ENCODE measurements at regions not wholly inside any gene's neighbourhood (a gene's known extent, or its start where the extent isn't known, plus 50 kb on each side); places are given as distances from the start of the nearest gene placed in this dataset.
"Not testable (repeated sequence)": the region's sequence is repeated elsewhere in the genome, so short reads cannot be mapped to it uniquely, and the experiment has no call there.

DNA sequence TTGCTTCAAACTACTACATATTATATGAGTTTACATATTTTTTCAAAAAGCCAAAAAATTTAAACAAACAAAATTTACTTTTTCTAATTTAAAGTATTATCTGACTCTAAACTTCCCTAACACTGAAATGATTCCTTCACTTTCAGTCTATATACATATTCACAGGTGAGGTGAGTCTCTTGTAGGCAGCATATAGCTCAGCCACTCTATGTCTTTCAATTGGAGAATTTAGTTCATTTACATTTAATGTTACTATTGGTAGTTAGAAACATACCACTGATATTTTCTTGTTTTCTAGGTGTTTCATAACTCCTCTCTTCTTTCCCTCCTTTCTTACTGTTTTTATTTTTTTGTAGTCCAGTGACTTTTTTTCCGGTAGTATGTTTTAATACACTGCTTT, 387.1 kb downstream of the MRPL39 start:
- no peak for DNase-seq

DNA sequence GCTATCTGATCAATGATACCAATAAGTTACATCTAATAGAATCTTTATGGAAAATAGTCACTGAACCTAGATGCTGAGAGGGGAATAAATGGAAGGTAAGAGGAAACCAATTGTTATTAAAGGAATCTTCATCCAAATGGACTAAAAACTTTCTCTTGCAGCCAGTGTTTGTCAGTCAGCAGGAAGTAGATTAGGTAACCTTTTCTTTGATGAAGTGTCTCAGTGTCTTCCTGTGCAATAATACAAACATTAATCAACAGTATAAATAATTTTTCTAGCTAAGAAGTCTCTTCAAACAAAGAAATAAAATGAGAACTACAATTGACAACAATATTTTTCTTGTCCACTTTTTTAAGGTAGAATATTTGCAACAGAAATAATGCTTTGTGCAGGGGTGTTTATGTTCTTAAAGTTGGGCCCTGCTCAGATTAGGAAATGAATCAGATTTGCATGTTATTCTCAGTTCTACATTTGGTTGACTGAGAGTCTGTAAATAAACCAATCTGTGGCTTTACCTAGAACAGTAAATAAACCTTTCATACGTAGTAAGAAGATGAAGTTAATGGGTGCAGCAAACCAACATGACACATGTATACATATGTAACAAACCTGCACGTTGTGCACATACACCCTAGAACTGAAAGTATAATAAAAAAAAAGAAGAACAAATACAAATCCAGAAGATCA, 391.4 kb downstream of the MRPL39 start:
- no peak for DNase-seq

DNA sequence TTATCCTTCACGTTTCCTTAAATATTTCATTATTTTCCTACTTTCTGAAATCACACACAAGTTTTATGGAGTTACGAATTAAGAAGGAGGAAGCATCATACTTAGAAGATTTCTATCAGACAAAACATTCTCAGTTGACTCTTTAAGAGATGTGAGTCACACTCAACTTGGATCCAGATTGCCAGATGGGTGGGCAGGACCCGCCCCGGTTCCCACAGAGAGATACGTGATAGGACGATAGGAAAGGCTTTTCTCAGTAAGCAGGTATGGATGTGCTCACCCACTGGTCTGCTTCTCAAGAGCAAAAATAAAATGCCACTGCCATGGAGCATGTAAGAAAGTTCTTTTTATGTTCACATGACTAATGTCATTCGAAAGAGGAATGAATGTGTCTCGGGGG, 392.6 kb downstream of the MRPL39 start:
- DNase-seq: no peak

DNA sequence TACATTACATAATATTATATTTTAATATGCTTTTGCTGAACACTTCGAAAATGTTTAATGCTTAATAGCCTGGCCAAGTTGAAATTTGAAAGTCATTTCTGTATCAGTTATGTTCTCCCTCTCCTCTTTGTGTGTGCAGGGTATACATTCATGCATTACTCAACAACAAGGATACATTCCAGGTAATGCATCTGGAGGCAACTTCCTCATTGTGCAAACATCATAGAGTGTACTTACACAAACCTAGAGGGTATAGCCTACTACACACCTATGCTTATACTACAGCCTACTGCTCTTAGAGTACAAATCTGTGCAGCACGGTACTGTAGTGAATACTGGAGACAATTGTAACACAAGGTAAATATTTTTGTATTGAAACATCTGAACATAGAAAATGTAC, 407.3 kb downstream of the MRPL39 start:
- no peak for DNase-seq

DNA sequence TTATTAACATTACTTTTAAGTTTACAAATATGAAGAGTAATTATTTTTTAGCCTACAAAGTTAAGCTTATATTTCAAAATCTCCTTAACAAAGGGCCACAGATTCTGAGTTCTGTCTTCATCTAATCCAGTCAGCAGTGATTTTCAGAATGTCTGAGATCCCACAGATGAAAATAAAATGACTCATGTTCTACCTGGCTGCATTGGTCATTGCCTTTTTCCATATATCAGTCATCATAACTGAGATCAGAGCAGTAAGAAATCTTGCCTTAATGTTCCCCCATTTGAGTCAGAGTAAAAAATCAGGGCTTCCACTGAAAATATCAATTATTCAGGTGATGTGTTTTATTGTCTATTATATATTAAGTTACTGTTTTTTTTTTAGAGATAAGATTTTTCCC, 416.1 kb downstream of the MRPL39 start:
- DNase-seq: no peak

DNA sequence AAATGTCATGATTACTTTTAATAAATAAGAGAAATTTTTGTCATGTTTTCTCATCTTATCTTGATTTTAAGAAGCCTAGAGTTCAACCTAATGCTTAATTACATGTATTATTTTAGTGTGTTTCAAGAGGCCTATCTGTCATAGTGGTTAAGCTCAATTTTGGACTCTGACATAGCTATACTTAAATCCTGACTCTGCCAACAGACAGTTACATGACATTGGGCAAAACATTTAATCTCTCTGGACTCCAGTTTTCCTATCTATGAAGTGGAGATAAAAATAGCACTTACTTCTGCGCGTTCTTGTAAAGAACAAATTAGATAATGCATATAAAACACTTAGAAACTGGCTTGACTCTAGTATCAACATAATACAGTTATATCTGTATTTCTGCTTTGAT, 417.8 kb downstream of the MRPL39 start:
- no peak for DNase-seq

DNA sequence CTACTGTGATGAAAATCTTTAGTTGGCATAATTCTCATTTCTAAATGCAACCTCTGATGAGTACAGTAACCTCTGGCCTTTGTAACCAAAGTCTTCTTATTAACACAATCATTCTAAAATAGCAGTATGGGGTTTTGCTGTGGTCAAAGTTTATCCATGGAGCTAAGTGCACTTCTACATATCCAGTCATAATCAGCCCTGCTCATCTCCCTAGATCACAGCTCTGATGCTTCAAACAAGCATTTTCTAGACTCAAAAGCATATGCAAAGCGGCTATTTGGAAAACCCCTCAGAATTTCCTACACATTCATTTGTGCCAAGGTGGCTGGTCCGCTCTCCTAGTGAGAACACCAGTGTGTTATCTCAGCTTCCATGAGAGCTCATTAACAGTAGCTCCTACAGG, 418.6 kb downstream of the MRPL39 start:
- DNase-seq: no peak

DNA sequence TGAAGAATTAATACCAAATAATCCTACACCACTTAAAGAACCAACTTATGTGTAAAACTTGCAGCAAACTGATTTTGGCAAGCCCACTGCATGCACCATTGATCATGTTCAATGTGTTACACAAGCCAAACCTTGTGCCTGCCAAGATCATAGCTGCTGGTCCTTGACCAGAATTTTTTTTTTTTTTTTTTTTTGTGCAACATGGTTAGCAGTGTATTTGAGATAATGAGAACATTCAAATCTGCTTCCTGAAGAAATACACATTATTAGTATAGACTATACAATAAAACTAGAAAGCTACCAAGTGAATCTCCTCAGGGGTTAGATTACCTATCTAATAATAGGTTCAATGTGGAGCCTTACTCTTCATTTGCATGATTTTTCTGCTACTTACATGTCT, 421.0 kb downstream of the MRPL39 start:
- DNase-seq: no peak

DNA sequence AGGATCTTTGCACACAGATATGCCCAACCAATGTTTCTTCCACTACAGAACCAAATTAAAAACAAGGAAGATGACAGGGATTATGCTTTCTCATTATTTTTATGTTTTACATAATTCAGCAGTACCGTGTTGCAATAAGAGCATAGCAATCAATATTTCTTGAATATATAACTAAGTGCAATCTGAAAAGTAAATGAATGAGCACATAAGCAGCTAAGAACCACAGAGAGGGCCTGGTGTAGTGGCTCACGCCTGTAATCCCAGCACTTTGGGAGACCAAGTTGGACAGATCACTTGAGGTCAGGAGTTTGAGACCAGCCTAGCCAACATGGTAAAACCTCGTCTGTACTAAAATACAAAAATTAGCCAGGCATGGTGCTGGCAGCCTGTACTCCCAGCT, 423.7 kb downstream of the MRPL39 start:
- no peak for DNase-seq

DNA sequence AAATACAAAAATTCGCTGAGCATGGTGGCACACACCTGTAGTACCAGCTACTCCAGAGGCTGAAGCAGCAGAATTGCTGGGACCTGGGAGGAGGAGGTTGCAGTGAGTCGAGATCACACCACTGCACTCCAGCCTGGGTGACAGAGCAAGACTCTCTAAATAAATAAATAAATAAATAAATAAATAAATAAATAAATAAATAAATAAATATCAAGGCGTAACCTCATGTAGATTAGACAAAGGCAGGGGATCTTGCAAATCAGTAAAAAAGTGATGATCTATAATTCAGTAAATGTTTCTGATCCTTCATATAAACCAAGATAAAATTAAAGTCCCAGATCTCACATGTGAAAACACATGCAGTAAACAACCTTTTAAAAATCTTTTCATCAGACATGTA, 425.6 kb downstream of the MRPL39 start:
- not testable (repeated sequence) for DNase-seq

DNA sequence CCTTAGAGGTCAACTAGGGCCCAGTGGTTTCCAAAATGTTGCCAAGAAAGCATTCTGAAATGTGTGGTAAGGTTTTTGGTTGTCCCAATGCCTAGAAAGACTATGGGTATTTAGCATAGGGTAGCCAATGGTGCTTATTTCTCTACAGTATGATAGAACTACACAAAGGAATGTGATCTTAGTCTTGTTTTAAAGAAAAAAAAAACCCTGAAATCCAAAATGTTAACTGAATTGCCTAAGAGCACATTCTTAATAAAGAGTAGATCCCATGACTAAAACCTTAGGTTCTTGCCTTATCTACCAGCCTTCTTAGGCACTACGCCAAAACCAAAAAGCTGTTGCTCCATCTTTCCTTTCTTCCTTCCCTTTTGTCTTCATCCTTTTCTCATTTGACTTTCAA, 428.2 kb downstream of the MRPL39 start:
- no peak for DNase-seq

DNA sequence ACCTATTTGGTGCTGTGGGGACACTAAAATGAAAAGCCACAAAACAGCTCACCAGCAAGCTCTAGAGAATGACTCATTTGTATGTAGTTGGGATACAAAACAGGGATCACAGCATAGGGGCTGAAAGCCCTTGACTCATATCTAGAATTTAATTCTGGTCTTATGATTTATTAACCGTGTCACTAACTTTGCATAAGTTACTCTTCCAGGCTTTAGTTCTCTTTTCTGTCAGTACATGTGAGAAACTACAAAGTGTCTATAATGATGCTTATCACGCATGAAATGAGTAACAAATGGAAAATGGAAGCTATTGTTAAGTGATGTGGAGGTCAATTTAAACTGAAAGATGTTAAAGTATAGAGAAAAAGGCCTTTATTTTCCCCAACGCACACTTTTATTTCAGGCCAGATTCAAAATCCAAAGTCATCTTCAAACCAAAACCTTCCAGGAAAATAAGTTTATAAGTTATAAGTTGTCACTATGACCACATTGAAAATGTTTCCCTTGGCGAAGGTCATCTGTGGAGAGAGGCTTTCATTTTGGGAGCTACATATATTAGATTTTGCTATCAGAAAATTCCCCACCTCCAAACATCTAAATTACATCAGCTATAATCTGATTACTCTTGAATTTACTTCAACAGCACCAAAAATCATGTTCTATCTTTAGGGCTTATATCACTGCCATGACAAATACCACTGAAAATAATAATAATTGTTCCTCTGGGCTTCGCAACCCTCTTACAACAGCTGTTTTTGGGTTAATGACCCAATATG, 430.5 kb downstream of the MRPL39 start:
- DNase-seq: no peak

DNA sequence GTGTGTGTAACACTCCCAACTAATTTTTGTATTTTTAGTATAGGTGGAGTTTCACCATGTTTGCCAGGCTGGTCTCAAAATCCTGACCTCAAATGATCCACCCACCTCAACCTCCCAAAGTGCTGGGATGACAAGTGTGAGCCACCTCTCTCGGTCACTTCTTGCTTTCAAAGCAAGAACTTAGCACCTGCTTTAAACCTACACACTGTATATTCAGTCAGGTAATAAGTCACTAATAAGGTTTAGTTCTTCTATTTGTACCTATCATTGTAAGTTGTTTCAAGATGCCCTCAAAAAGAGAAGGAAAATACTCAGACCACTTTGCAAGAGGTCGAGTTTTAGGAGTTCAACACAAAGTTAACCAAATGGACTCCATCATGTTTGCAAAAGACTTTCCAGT, 431.3 kb downstream of the MRPL39 start:
- DNase-seq: no peak

DNA sequence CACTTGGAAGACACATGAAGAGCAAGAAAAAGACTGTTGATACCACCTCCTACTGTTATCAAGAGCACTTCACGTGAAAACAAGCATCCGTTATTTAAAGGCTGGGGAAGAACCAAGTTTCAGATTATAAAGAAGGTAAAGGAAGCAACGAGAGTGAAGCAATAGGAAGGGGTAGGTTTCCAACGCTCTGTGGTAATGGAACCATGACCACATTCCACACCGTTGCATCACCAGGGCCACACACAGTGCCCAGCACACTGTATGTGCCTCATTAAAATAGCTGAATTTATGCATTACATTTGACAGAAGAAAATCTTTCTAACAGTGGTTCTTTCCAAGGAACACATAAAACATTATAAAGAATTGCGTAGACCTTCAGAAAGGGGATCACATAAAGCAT, 435.8 kb downstream of the MRPL39 start:
- no peak for DNase-seq

DNA sequence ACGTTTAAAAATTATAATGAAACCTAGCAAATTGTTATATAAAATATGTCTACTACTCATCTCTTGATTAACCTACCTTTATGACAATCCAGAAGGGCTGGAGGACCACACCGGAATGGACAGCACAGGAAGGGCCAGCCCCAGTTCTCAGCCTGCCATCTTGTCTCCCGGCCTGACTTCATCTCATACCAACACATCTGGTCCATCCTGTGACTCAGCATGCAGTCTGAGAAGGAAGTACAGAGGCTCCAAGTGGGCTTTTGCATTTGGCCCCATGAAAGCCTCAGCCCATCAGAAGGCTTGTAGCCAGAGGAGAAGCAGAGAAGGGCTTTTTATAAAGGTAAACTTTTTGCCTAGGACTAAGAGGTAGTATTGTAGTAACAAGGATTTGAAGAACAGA, 436.6 kb downstream of the MRPL39 start:
- DNase-seq: no peak

DNA sequence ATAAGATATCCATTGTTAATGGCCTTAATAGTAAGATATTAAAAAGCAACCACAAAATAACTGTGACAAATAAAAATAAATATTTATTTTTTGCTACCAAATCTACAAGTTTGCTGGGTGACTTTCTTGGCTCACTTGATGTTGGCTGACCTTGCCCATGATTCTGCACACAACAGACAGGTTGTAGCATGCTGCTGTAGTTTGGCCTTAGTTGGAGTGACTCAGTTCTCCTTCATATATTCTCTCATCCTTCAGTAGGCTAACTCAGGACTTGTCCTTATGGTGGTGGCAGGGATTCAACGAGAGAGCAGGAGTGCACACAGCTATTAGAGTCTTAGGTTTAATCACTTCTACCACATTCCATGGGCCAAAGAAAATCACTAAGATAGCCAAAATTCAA, 437.9 kb downstream of the MRPL39 start:
- DNase-seq: no peak

DNA sequence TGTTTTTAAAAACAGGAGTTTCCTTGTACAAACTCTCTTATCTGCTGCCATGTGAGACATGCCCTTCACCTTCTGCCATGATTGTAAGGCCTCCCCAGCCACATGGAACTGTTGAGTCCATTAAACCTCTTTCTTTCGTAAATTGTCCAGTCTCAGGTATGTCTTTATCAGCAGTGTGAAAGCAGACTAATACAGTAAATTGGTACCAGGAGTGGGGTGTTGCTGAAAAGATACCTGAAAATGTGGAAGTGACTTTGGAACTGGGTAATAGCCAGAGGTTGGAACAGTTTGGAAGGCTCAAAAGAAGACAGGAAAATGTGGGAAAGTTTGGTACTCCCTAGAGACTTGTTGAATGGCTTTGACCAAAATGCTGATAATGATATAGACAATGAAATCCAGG, 440.4 kb downstream of the MRPL39 start:
- DNase-seq: not testable (repeated sequence)

DNA sequence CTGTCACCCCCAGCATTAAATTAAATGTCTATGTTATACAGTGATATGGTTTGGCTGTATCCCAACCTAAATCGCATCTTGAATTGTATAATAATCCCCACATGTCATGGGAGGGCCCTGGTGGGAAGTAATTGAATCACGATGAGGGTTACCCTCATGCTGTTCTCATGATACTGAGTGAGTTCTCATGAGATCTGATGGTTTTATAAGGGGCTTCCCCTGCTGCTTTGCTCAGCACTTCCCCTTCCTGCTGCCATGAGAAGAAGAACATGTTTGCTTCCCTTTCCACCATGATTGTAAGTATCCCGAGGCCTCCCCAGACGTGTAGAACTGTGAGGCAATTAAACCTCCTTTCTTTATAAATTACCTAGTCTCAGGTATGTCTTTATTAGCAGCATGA, 445.7 kb downstream of the MRPL39 start:
- no peak for DNase-seq

DNA sequence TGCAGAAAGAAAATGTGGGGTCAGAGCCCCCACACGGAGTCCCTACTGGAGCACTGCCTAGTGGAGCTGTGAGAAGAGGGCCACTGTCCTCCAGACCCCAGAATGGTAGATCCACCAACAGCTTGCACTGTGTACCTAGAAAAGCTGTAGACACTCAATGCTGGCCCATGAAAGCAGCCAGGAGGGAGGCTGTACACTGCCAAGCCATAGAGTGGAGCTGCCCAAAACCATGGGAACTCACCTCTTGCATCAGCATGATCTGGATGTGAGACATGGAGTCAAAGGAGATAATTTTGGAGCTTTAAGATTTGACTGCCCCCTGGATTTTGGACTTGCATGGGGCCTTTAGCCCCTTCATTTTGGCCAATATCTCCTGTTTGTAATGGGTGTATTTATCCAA, 452.3 kb downstream of the MRPL39 start:
- DNase-seq: not testable (repeated sequence)

DNA sequence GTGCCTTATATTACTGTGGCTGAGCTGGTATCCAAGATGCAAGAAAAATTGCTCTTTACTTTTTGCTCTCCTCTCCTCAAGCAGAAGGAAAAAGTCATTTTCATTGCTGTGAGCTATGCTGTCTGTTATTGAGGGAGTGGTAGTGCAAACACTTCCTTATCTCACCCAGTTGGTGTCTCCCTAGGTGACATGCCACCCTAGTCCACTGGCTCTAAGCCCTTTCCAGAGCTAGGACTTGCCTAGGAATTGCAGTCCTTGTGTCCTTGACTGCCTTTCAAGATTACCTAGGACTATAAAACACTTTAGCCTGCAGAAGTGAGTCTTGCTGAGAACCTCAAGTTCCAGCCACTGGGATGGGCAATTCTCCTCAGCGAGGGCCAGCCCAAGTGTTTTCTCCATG, 458.3 kb downstream of the MRPL39 start:
- no peak for DNase-seq

DNA sequence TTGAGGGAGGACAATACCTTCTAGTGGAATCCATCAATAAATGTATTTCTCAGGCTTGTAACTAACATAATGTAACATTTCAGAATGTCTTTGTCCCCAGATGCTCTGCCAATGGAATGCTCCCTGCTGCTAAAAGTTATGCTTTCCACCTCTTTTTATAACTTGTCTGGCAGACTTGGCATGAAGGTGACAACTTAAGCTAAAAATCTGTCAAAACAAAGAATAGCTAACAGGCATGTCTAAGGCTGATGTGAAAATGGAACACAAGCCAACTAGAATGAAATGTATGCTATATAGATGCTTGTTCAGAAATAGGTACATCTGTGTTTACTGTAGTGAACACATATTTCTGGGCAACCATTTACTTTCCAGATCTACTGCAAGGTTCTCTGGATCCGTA, 467.9 kb downstream of the MRPL39 start:
- no peak for DNase-seq

DNA sequence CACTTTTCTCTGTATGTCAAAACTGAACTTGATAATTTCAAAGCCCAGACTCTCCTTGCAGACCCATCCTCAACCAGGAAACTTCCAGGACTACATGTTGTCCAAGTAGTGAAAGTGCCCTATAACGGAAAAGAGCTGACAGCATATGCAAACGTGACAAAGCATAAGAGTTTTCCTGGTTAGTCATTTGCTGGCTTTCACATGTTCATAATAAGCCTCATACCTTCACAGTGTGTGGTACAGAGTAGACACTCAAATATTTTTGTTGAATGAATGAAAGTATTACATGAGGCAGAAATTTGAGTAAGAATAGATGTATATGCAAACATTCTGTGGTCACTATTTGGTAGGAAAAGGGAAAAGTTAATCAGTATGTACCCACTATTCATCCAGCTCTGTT, 473.3 kb downstream of the MRPL39 start:
- no peak for DNase-seq

DNA sequence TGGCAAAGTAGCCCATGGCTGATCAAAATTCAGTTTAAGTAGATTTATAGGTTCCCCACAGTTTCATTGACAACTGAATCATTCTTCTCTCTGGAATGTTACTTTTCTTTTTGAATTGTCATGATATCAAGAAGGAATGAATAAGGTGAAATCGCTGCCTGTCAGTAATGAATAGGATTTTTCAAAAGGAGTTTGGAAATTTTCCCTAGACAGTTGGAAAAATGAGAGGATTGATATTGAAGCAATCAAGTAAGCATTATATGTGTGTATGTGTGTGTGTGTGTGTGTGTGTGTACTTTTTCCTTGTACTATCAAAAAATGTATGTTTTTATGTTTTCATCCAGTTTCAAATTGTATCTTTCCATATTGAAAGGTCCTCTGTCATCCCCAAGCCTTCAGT, 479.5 kb downstream of the MRPL39 start:
- DNase-seq: no peak

DNA sequence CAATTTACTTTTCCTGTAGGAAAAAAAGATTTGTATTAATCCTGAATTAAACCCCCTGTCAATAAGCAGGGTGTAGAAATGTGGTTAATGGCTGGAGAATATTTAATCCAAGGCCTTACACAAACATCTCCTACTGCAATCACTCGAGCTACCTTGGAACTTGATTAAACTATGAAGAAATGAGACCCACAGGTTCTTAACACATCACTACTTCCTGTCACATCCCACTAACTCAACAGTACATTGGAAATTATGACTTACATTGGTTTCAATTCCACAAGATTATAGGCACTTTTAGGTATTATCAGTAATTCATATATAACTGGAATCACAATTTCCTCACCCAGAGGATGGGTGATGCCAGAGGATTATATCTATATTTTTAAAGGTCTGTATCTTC, 480.3 kb downstream of the MRPL39 start:
- no peak for DNase-seq

DNA sequence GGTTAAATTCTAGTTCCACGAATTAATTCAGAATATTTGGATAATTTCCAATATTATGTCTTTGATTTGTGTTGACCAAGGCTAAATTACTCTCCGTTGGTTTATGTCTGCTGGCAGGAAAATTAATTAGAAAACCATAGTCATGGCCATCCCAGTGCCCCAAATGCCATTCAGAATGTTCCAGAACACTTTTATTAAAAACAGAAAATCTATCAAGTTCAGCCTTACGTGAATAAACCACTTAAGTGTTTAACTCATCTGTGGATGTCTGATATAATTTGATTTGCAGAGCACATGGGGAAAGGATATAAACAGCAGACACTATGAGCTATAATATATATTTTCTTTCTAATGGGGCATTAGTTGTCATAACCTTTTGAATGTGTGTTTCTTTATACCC, 480.7 kb downstream of the MRPL39 start:
- no peak for DNase-seq
